CD4-positive, alpha-beta memory T cell (primary cell): ENCODE measurements at regions not wholly inside any gene's neighbourhood (a gene's known extent, or its start where the extent isn't known, plus 50 kb on each side); places are given as distances from the start of the nearest gene placed in this dataset.
A peak's percentile ranks its signal among the peaks of the same experiment; 100 is the strongest.
"Not testable (repeated sequence)": the region's sequence is repeated elsewhere in the genome, so short reads cannot be mapped to it uniquely, and the experiment has no call there.

Source experiments
- CTCF ChIA-PET: fragments of 350-600 bp; sonication (Branson Sonifier 250); formaldehyde crosslinking; loops from one replicate; lab custom pipeline; 2021; ENCODE audit warnings: inconsistent platforms; ENCODE audit not compliant: partially characterized antibody; lab: Charles Lee
- POLR2A ChIA-PET: fragments of 350-600 bp; sonication (Branson Sonifier 250); formaldehyde crosslinking; loops from one replicate; lab custom pipeline; 2021; ENCODE audit not compliant: partially characterized antibody; lab: Charles Lee
- DNase-seq, 5 donors: peaks; one replicate each; pipeline versions ENCODE4 v3.0.0 to v3.0.0-alpha.2; 2020 to 2022; ENCODE audit warnings: mixed read lengths in 1 of 5
- H3K27ac ChIP-seq: one replicate; pipeline ENCODE4 v1.7.0; 2013; ENCODE audit warnings: low read depth, low read length
- H3K27me3 ChIP-seq: 2 replicates; pipeline ENCODE4 v1.7.0; 2013; ENCODE audit warnings: mild to moderate bottlenecking, low read length, moderate library complexity; ENCODE audit not compliant: insufficient read depth
- H3K36me3 ChIP-seq: 2 replicates; pipeline ENCODE4 v1.7.0; 2013; ENCODE audit warnings: mild to moderate bottlenecking, low read length, moderate library complexity; ENCODE audit not compliant: insufficient read depth
- H3K4me1 ChIP-seq: 2 replicates; pipeline ENCODE4 v1.7.0; 2013; ENCODE audit warnings: mild to moderate bottlenecking, low read length, moderate library complexity; ENCODE audit not compliant: insufficient read depth
- H3K4me3 ChIP-seq, 2 donors: one replicate each; pipeline ENCODE4 v1.7.0; 2013; ENCODE audit warnings: low read length in 2 of 2, mild to moderate bottlenecking in 1 of 2
- H3K9me3 ChIP-seq, 2 donors: one replicate each; pipeline ENCODE4 v1.7.0; 2013; ENCODE audit warnings: low read length in 2 of 2, control low read depth in 1 of 2; ENCODE audit not compliant: control insufficient read depth in 1 of 2
- H3K27ac Mint-ChIP-seq, 7 donors: one replicate each; pipeline ENCODE4 v1.8.0; 2020 to 2021; ENCODE audit warnings: mixed read lengths in 7 of 7, mild to moderate bottlenecking in 6 of 7, inconsistent platforms in 3 of 7, moderate library complexity in 3 of 7
- H3K27me3 Mint-ChIP-seq, 2 donors: one replicate each; pipeline ENCODE4 v1.8.0; 2020 to 2021; ENCODE audit warnings: mixed read lengths in 2 of 2
- H3K36me3 Mint-ChIP-seq, 2 donors: one replicate each; pipeline ENCODE4 v1.8.0; 2020 to 2021; ENCODE audit warnings: mixed read lengths in 2 of 2, inconsistent platforms in 1 of 2, mild to moderate bottlenecking in 1 of 2
- H3K4me1 Mint-ChIP-seq, 4 donors: one replicate each; pipeline ENCODE4 v1.8.0; 2020 to 2021; ENCODE audit warnings: mixed read lengths in 4 of 4, mild to moderate bottlenecking in 1 of 4
- H3K4me3 Mint-ChIP-seq, 8 donors: one replicate each; pipeline ENCODE4 v1.8.0; 2020 to 2021; ENCODE audit warnings: mixed read lengths in 8 of 8, mild to moderate bottlenecking in 7 of 8, moderate library complexity in 6 of 8, inconsistent platforms in 3 of 8
- H3K9me3 Mint-ChIP-seq, 8 donors: one replicate each; pipeline ENCODE4 v1.8.0; 2020 to 2021; ENCODE audit warnings: mixed read lengths in 8 of 8, mild to moderate bottlenecking in 5 of 8, inconsistent platforms in 3 of 8, moderate library complexity in 1 of 8
- intact Hi-C: fragments of 100-400 bp; cut with micrococcal nuclease; formaldehyde crosslinking; loops from one replicate; pipeline ENCODE4 v1.15.1; 2023

DNA sequence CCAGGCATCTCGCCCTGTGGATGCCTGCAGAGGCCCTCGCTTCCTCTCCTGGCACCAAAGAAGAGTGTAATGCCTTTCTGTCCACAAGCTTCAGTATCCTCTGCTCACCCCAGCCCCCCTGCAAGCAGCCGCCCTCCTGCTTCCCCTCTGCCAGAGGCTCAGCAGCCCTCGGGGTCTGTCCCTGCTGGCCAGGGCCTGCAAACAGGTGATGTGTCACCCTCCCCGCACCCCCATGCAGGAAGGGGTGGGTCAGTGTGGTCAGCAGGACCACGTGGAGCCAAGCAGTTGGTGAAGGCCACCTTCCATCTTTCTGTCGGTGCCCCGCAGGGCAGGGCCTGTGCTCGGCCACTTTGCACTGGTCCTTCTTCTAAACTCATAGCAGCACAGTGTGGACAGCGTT, 129.9 kb upstream of the CIBAR2 start:
- no peaks in the 10 kb centered on the region for H3K27me3 ChIP-seq
- Mint-ChIP-seq H3K4me1 (peaks cover 3 to 6% (median 5%) of the 10 kb centered on the region in 4 donors), H3K4me3 (no peak overlapping the region), H3K36me3 (no peaks in the 10 kb centered on the region), H3K9me3 (peaks cover 0 to 2% (median 0%) of the 10 kb centered on the region in 8 donors), H3K27me3 (peaks cover 4 to 19% of the 10 kb centered on the region in 2 donors), H3K27ac (no peak overlapping the region)
- no peaks in the 10 kb centered on the region for H3K9me3 ChIP-seq
- CTCF ChIA-PET: interaction anchor here (4.0 kb wide), 1 partner anchor 11 kb away, joined by 20 read pairs; no protein-coding TSS in a partner anchor
- no peak overlapping the region for H3K27ac ChIP-seq
- no peaks in the 10 kb centered on the region for H3K4me1 ChIP-seq
- POLR2A ChIA-PET: no interaction called here
- no peak overlapping the region for H3K4me3 ChIP-seq
- H3K36me3 ChIP-seq: no peaks in the 10 kb centered on the region
- intact Hi-C loops: no loop called here
- DNase-seq: no peak

DNA sequence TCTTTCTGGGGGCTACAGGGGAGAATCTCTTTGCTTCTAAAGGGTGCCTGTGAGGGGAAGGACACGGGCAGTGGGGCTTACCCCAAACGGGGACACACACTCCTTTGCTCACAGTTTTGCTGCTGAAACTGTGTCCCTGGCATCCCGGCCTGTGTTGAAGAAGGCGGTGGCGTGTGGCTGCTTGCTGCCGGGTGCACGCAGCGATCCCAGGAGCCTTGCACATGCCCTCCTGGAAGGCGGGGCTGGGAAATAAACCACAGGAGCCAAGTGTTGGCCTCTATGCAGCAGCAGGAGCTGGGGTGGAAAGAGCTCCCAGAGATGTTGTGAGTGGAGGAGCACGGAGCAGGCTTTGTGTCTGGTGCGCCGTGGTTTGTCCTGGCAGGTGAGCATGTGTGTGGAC, 131.0 kb upstream of the CIBAR2 start:
- POLR2A ChIA-PET: no interaction called here
- Mint-ChIP-seq H3K9me3 (peaks cover 0 to 2% (median 0%) of the 10 kb centered on the region in 8 donors), H3K4me3 (no peak overlapping the region), H3K4me1 (peaks cover 3 to 6% (median 5%) of the 10 kb centered on the region in 4 donors), H3K27me3 (peaks cover 7 to 13% of the 10 kb centered on the region in 2 donors), H3K27ac (no peak overlapping the region), H3K36me3 (no peaks in the 10 kb centered on the region)
- H3K27me3 ChIP-seq: no peaks in the 10 kb centered on the region
- no peak for DNase-seq
- intact Hi-C loops: no loop called here
- H3K9me3 ChIP-seq: no peaks in the 10 kb centered on the region
- CTCF ChIA-PET: interaction anchor here (4.0 kb wide), 1 partner anchor 10 kb away, joined by 20 read pairs; no protein-coding TSS in a partner anchor
- no peak overlapping the region for H3K4me3 ChIP-seq
- H3K36me3 ChIP-seq: no peaks in the 10 kb centered on the region
- H3K4me1 ChIP-seq: no peaks in the 10 kb centered on the region
- no peak overlapping the region for H3K27ac ChIP-seq

DNA sequence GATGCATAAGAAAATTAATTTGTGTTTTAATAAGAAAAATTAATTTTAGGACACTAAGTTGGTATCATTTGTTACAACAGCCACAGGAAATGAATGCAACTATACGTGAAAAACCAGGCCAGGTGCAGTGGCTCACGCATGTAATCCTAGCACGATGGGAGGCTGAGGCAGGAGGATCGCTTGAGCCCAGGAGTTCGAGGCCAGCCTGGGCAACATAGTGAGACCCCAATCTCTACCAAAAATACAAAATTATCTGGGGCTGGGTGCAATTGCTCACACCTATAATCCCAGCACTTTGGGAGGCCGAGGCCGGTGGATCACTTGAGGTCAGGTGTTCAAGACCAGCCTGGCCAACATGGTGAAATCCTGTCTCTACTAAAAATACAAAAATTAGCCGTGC, 132.2 kb upstream of the CIBAR2 start:
- DNase-seq, H3K4me1 ChIP-seq, H3K27ac ChIP-seq, H3K9me3 ChIP-seq, H3K27ac Mint-ChIP-seq, H3K9me3 Mint-ChIP-seq, H3K36me3 ChIP-seq, H3K27me3 ChIP-seq, H3K4me3 ChIP-seq, H3K4me1 Mint-ChIP-seq, intact Hi-C loops, H3K36me3 Mint-ChIP-seq, POLR2A ChIA-PET, H3K4me3 Mint-ChIP-seq: not testable (repeated sequence)
- CTCF ChIA-PET: interaction anchor here (1.1 to 1.6 kb wide), 3 partner anchors 9 to 142 kb away, joined by 3 to 9 read pairs (median 5); no protein-coding TSS in a partner anchor
- H3K27me3 Mint-ChIP-seq: peaks cover 8 to 13% of the 10 kb centered on the region in 2 donors

GRCh38 chr16:85245307-85246172, 133.3 kb upstream of the CIBAR2 start:
- no peaks in the 10 kb centered on the region for H3K36me3 ChIP-seq
- no peak overlapping the region for H3K27ac ChIP-seq
- no peak overlapping the region for H3K4me3 Mint-ChIP-seq
- no peak overlapping the region for H3K4me3 ChIP-seq
- no peaks in the 10 kb centered on the region for H3K9me3 ChIP-seq
- peaks cover 3 to 6% (median 5%) of the 10 kb centered on the region in 4 donors for H3K4me1 Mint-ChIP-seq
- H3K36me3 Mint-ChIP-seq: no peaks in the 10 kb centered on the region
- H3K27me3 Mint-ChIP-seq: peaks cover 8 to 9% of the 10 kb centered on the region in 2 donors
- peak in 4 of 5 donors; percentile 25 to 45 (median 38) for DNase-seq
- H3K27ac Mint-ChIP-seq: peak overlapping the region in 3 of 7 donors; percentile 20 to 44 (median 42)
- H3K27me3 ChIP-seq: no peaks in the 10 kb centered on the region
- CTCF ChIA-PET: interaction anchor here (0.7 to 1.6 kb wide), 8 partner anchors 8 to 1337 kb away, joined by 3 to 9 read pairs (median 4); no protein-coding TSS in a partner anchor
- H3K9me3 Mint-ChIP-seq: peaks cover 0 to 2% (median 0%) of the 10 kb centered on the region in 8 donors
- H3K4me1 ChIP-seq: no peaks in the 10 kb centered on the region
- POLR2A ChIA-PET: no interaction called here
- intact Hi-C loops: no loop called here

- Histone ChIP-seq H3K9me3 (no peaks in the 10 kb centered on the region), H3K27ac (no peak overlapping the region), H3K27me3 (no peaks in the 10 kb centered on the region), H3K4me1 (no peaks in the 10 kb centered on the region), H3K4me3 (no peak overlapping the region), H3K36me3 (no peaks in the 10 kb centered on the region)
- no peak overlapping the region for H3K4me3 Mint-ChIP-seq
- no peak overlapping the region for H3K27ac Mint-ChIP-seq
- no peak for DNase-seq
- H3K4me1 Mint-ChIP-seq: peaks cover 3 to 6% (median 5%) of the 10 kb centered on the region in 4 donors
- intact Hi-C loops: no loop called here
- ChIA-PET POLR2A (no interaction called here), CTCF (interaction anchor here (0.6 kb wide), 1 partner anchor 8 kb away, joined by 3 read pairs; no protein-coding TSS in a partner anchor)
- H3K36me3 Mint-ChIP-seq: no peaks in the 10 kb centered on the region
- H3K9me3 Mint-ChIP-seq: peaks cover 0 to 2% (median 0%) of the 10 kb centered on the region in 8 donors
- peaks cover 8 to 9% of the 10 kb centered on the region in 2 donors for H3K27me3 Mint-ChIP-seq
Measured at GRCh38 chr16:85246473-85246872, 134.2 kb upstream of the CIBAR2 start.

- Mint-ChIP-seq H3K36me3 (no peaks in the 10 kb centered on the region), H3K27me3 (peaks cover 8 to 9% of the 10 kb centered on the region in 2 donors), H3K9me3 (peaks cover 0 to under 1% (median 0%) of the 10 kb centered on the region in 8 donors), H3K4me3 (no peak overlapping the region), H3K27ac (no peak overlapping the region), H3K4me1 (peaks cover 3 to 6% (median 5%) of the 10 kb centered on the region in 4 donors)
- Histone ChIP-seq H3K27me3 (no peaks in the 10 kb centered on the region), H3K4me1 (no peaks in the 10 kb centered on the region), H3K27ac (no peak overlapping the region), H3K9me3 (no peaks in the 10 kb centered on the region), H3K4me3 (no peak overlapping the region), H3K36me3 (no peaks in the 10 kb centered on the region)
- intact Hi-C loops: no loop called here
- POLR2A ChIA-PET: no interaction called here
- CTCF ChIA-PET: interaction anchor here (0.6 kb wide), 1 partner anchor 8 kb away, joined by 3 read pairs; no protein-coding TSS in a partner anchor
- DNase-seq: no peak
Measured at GRCh38 chr16:85246973-85247372, 134.7 kb upstream of the CIBAR2 start.

DNA sequence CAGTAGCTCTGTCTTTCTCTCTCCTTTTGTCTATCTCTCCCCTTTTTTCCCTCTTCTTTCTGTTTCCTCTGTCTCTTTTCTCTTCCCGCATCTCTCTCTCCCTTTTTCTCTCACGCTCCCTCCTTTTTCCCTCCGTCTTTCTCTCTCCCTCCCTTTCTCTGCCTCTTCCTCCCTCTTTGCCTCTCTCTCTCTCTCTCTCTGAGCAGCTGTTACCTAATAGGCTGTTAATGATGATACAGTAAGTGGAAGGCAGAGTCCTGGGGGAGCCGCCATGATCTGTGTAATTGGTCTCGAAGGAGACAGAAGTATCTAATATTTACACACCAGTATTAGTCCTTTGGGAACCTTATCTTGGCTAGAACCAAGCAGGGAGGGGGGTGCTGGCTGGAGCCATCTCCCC, 136.1 kb upstream of the CIBAR2 start:
- H3K4me3 Mint-ChIP-seq: no peak overlapping the region
- POLR2A ChIA-PET: no interaction called here
- no peaks in the 10 kb centered on the region for H3K4me1 ChIP-seq
- no peak overlapping the region for H3K27ac ChIP-seq
- intact Hi-C loops: no loop called here
- H3K36me3 ChIP-seq: no peaks in the 10 kb centered on the region
- H3K4me3 ChIP-seq: no peak overlapping the region
- CTCF ChIA-PET: interaction anchor here (1.7 kb wide), 1 partner anchor 10 kb away, joined by 4 read pairs; no protein-coding TSS in a partner anchor
- H3K27ac Mint-ChIP-seq: no peak overlapping the region
- peaks cover 8 to 9% of the 10 kb centered on the region in 2 donors for H3K27me3 Mint-ChIP-seq
- no peak for DNase-seq
- no peaks in the 10 kb centered on the region for H3K9me3 Mint-ChIP-seq
- peaks cover 3 to 6% (median 5%) of the 10 kb centered on the region in 4 donors for H3K4me1 Mint-ChIP-seq
- no peaks in the 10 kb centered on the region for H3K9me3 ChIP-seq
- H3K27me3 ChIP-seq: no peaks in the 10 kb centered on the region
- no peaks in the 10 kb centered on the region for H3K36me3 Mint-ChIP-seq
